ENCODE measurements at regions not wholly inside any gene's neighbourhood (a gene's known extent, or its start where the extent isn't known, plus 50 kb on each side); places are given as distances from the start of the nearest gene placed in this dataset.

- ChIA-PET POLR2A (interaction anchor here (0.6 kb wide), 3 partner anchors 15 to 453 kb away, joined by 3 to 5 read pairs (median 3); no protein-coding TSS in a partner anchor), CTCF (interaction anchor here (1.8 kb wide), 1 partner anchor 12 kb away, joined by 5 read pairs; no protein-coding TSS in a partner anchor)
- no peaks in the 10 kb centered on the region for H3K36me3 Mint-ChIP-seq (ENCODE audit: insufficient read depth, unreplicated experiment)
- intact Hi-C loops (cut with micrococcal nuclease): no loop called here
- H3K9me3 Mint-ChIP-seq (ENCODE audit: unreplicated experiment): peaks cover 8% of the 10 kb centered on the region
- H3K4me1 Mint-ChIP-seq (ENCODE audit: insufficient read depth, unreplicated experiment): no peaks in the 10 kb centered on the region
- no peak overlapping the region for H3K27ac Mint-ChIP-seq (ENCODE audit: low read depth, unreplicated experiment)
- no peak overlapping the region for H3K4me3 Mint-ChIP-seq (ENCODE audit: unreplicated experiment)
- H3K27me3 Mint-ChIP-seq (ENCODE audit: insufficient read depth, unreplicated experiment): no peaks in the 10 kb centered on the region
- no peak for DNase-seq (ENCODE audit: unreplicated experiment)
- no peak for TF ChIP-seq CTCF (IDR thresholded peaks at IDR 0.05; ENCODE audit: unreplicated experiment)
- BruUV-seq (replicated peaks): no TSS peak
These were observed 162.8 kb upstream of the SLC38A2 start for GRCh38 chr12:46535376-46535775.

DNA sequence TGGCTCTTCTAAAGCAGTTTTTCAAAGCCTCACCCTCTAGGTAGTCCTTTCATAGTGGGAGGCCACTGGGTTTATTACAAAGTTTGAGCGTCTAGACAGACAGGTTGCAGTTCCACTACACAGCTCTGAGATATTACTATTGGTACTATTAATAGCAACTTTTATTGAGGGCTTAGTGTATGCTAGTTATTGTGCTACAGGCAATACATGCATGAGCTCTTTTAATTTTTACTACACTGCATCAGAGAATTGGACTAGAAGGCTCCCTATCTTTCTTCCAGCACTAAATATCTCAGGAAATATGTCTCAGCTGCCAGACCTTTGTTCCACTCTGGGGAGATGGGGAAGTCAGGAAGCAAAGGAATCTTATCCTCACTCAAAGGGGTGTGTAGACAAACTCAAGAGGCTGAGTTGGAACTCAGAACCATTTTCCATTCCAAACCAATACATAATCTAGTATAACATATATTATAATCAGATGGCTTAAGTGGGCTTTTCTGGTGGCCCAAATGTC, 161.8 kb upstream of the SLC38A2 start:
- peaks cover 2% of the 10 kb centered on the region for H3K9me3 Mint-ChIP-seq (ENCODE audit: unreplicated experiment)
- no peaks in the 10 kb centered on the region for H3K4me1 Mint-ChIP-seq (ENCODE audit: insufficient read depth, unreplicated experiment)
- POLR2A ChIA-PET: interaction anchor here (0.8 kb wide), 1 partner anchor 163 kb away, joined by 3 read pairs; no protein-coding TSS in a partner anchor
- TF ChIP-seq CTCF (IDR thresholded peaks at IDR 0.05; ENCODE audit: unreplicated experiment): no peak
- intact Hi-C loops (cut with micrococcal nuclease): no loop called here
- H3K36me3 Mint-ChIP-seq (ENCODE audit: insufficient read depth, unreplicated experiment): no peaks in the 10 kb centered on the region
- H3K27ac Mint-ChIP-seq (ENCODE audit: low read depth, unreplicated experiment): no peak overlapping the region
- no TSS peak for BruUV-seq (replicated peaks)
- DNase-seq (ENCODE audit: unreplicated experiment): no peak
- no peak overlapping the region for H3K4me3 Mint-ChIP-seq (ENCODE audit: unreplicated experiment)
- H3K27me3 Mint-ChIP-seq (ENCODE audit: insufficient read depth, unreplicated experiment): no peaks in the 10 kb centered on the region
- CTCF ChIA-PET: interaction anchor here (0.8 to 1.8 kb wide), 2 partner anchors 13 to 74 kb away, joined by 3 to 5 read pairs; no protein-coding TSS in a partner anchor

- no peak for DNase-seq (ENCODE audit: unreplicated experiment)
- Mint-ChIP-seq H3K27ac (ENCODE audit: low read depth, unreplicated experiment) (no peak overlapping the region), H3K4me1 (ENCODE audit: insufficient read depth, unreplicated experiment) (no peaks in the 10 kb centered on the region), H3K36me3 (ENCODE audit: insufficient read depth, unreplicated experiment) (no peaks in the 10 kb centered on the region), H3K4me3 (ENCODE audit: unreplicated experiment) (no peak overlapping the region), H3K9me3 (ENCODE audit: unreplicated experiment) (no peaks in the 10 kb centered on the region), H3K27me3 (ENCODE audit: insufficient read depth, unreplicated experiment) (no peaks in the 10 kb centered on the region)
- no TSS peak for BruUV-seq (replicated peaks)
- intact Hi-C loops (cut with micrococcal nuclease): no loop called here
- TF ChIP-seq CTCF (IDR thresholded peaks at IDR 0.05; ENCODE audit: unreplicated experiment): no peak
- POLR2A ChIA-PET: no interaction called here
- CTCF ChIA-PET: interaction anchor here (0.8 to 1.8 kb wide), 2 partner anchors 14 to 74 kb away, joined by 3 to 5 read pairs; no protein-coding TSS in a partner anchor
These were observed 161.2 kb upstream of the SLC38A2 start for GRCh38 chr12:46533723-46534122.

GRCh38 chr12:46531804-46532203, 159.2 kb upstream of the SLC38A2 start:
- BruUV-seq (replicated peaks): no TSS peak
- no peak overlapping the region for H3K4me3 Mint-ChIP-seq (ENCODE audit: unreplicated experiment)
- intact Hi-C loops (cut with micrococcal nuclease): no loop called here
- no peaks in the 10 kb centered on the region for H3K27me3 Mint-ChIP-seq (ENCODE audit: insufficient read depth, unreplicated experiment)
- POLR2A ChIA-PET: interaction anchor here (0.6 to 1.8 kb wide), 5 partner anchors 10 to 160 kb away, joined by 3 to 4 read pairs (median 3); no protein-coding TSS in a partner anchor
- H3K36me3 Mint-ChIP-seq (ENCODE audit: insufficient read depth, unreplicated experiment): no peaks in the 10 kb centered on the region
- H3K27ac Mint-ChIP-seq (ENCODE audit: low read depth, unreplicated experiment): no peak overlapping the region
- no peaks in the 10 kb centered on the region for H3K9me3 Mint-ChIP-seq (ENCODE audit: unreplicated experiment)
- TF ChIP-seq CTCF (IDR thresholded peaks at IDR 0.05; ENCODE audit: unreplicated experiment): no peak
- H3K4me1 Mint-ChIP-seq (ENCODE audit: insufficient read depth, unreplicated experiment): no peaks in the 10 kb centered on the region
- no peak for DNase-seq (ENCODE audit: unreplicated experiment)
- CTCF ChIA-PET: interaction anchor here (0.7 kb wide), 4 partner anchors 10 to 145 kb away, joined by 3 to 4 read pairs (median 3); no protein-coding TSS in a partner anchor
